ENCODE measurements at regions not wholly inside any gene's neighbourhood (a gene's known extent, or its start where the extent isn't known, plus 50 kb on each side); places are given as distances from the start of the nearest gene placed in this dataset.

- H3K9ac ChIP-seq (ENCODE audit: insufficient read depth, low read depth, low read length): no peak overlapping the region
- no peak overlapping the region for H3K27ac ChIP-seq (ENCODE audit: extremely low read length, insufficient read depth, low read length)
- BruUV-seq (replicated peaks): no TSS peak
- ATAC-seq: no peak
- no peaks in the 10 kb centered on the region for H3K79me2 ChIP-seq (ENCODE audit: insufficient read depth, low read length)
- H3K4me1 ChIP-seq (ENCODE audit: insufficient read depth, low read length): peaks cover 5% of the 10 kb centered on the region; the same call in 1 of the 2 replicates
- in situ Hi-C loops (cut with HindIII; ENCODE audit: extremely low pct_ligation_motif_present, low pct_unique_long_range_greater_than_20kb): no loop called here
- ChIA-PET POLR2A (no interaction called here), CTCF (ENCODE audit: low intra/inter-chr PET ratio, low total read pairs) (no interaction called here)
- no peak for DNase-seq (ENCODE audit: low spot score)
- no peak overlapping the region for H3K4me3 ChIP-seq (replicated peaks in 1 of 3; ENCODE audit: insufficient read depth in 1 of 3, low read depth in 2 of 3, low read length in 3 of 3)
- no peak for FAIRE-seq
- H3K9me3 ChIP-seq (ENCODE audit: low read length): no peaks in the 10 kb centered on the region
- H4K20me1 ChIP-seq (ENCODE audit: insufficient read depth, low read length): no peaks in the 10 kb centered on the region
- TF ChIP-seq MIXL1 (CRISPR knock-in tag; IDR thresholded peaks at IDR 0.05): no peak
- TF ChIP-seq ZBTB33 (CRISPR knock-in tag; IDR thresholded peaks at IDR 0.05): no peak
- TF ChIP-seq ZBTB3 (CRISPR knock-in tag; IDR thresholded peaks at IDR 0.05; ENCODE audit: borderline replicate concordance, low read depth): no peak
- no peak for TF ChIP-seq ZNF891 (CRISPR knock-in tag; IDR thresholded peaks at IDR 0.05)
- no peak for TF ChIP-seq PHF8 (CRISPR knock-in tag; IDR thresholded peaks at IDR 0.05)
- TF ChIP-seq TP53 (CRISPR knock-in tag; conservative IDR thresholded peaks at IDR 0.05): no peak
- no peak for TF ChIP-seq E2F1 (CRISPR knock-in tag; IDR thresholded peaks at IDR 0.05)
- TF ChIP-seq SP5 (CRISPR knock-in tag; IDR thresholded peaks at IDR 0.05; ENCODE audit: borderline replicate concordance, low read depth): no peak
- no peak for TF ChIP-seq ZNF503 (CRISPR knock-in tag; IDR thresholded peaks at IDR 0.05)
- no peak for TF ChIP-seq CBX1 (IDR thresholded peaks at IDR 0.05; ENCODE audit: low read depth)
- TF ChIP-seq SATB2 (CRISPR knock-in tag; IDR thresholded peaks at IDR 0.05): no peak
- no peak for TF ChIP-seq HOXA5 (CRISPR knock-in tag; IDR thresholded peaks at IDR 0.05)
- no peak for TF ChIP-seq ZNF264 (CRISPR knock-in tag; IDR thresholded peaks at IDR 0.05)
- TF ChIP-seq HCFC1 (IDR thresholded peaks at IDR 0.05; ENCODE audit: low read depth, low read length): no peak
- TF ChIP-seq ZNF782 (CRISPR knock-in tag; IDR thresholded peaks at IDR 0.05; ENCODE audit: borderline replicate concordance): no peak
- no peak for TF ChIP-seq ZBTB8A (CRISPR knock-in tag; IDR thresholded peaks at IDR 0.05; ENCODE audit: borderline replicate concordance, low read depth)
- no peak for TF ChIP-seq ZNF780A (CRISPR knock-in tag; IDR thresholded peaks at IDR 0.05)
- TF ChIP-seq ZEB1 (IDR thresholded peaks at IDR 0.05; ENCODE audit: insufficient replicate concordance, low read depth): no peak
- TF ChIP-seq IKZF1 (IDR thresholded peaks at IDR 0.05): no peak
- no peaks in the 10 kb centered on the region for H3K36me3 ChIP-seq (replicated peaks in 1 of 2; ENCODE audit: control insufficient read depth in 1 of 2, insufficient read depth in 2 of 2, low read length in 2 of 2)
- intact Hi-C loops (cut with micrococcal nuclease; ENCODE audit: unreplicated experiment): no loop called here
- 91% methylated on average over 1 of the region's 1 CpG for WGBS (ENCODE audit: low lambda C conversion rate)
- no peak overlapping the region for H3K4me2 ChIP-seq (ENCODE audit: low read depth, low read length)
- no peaks in the 10 kb centered on the region for H3K27me3 ChIP-seq (ENCODE audit: control insufficient read depth in 1 of 2, insufficient read depth in 2 of 2, low read length in 2 of 2)
- no peak overlapping the region for H2AFZ ChIP-seq (ENCODE audit: low read length)
Observed at GRCh38 chr6:120026791-120027190, 677.2 kb upstream of the MAN1A1 start.
